A673 (cell line): ENCODE measurements at regions not wholly inside any gene's neighbourhood (a gene's known extent, or its start where the extent isn't known, plus 50 kb on each side); places are given as distances from the start of the nearest gene placed in this dataset.

Source experiments
- EZH2 ChIP-seq: fragments of 200-600 bp; sonication (generic); IDR thresholded peaks from 2 replicates; pipeline ENCODE4 v1.6.1; 2017; ENCODE audit warnings: borderline replicate concordance, low read depth, mild to moderate bottlenecking, mixed read lengths, antibody characterized with exemption, low read length; ENCODE audit not compliant: poor library complexity, severe bottlenecking
- TF ChIP-seq, protein P1 (sequence below): fragments of 300-800, 200-600 bp; sonication (generic); conservative IDR thresholded peaks from 2 replicates; pipeline ENCODE4 v1.5.1; 2017; ENCODE audit warnings: low read depth, mild to moderate bottlenecking, antibody characterized with exemption, low read length, moderate library complexity, mixed read lengths

- TF ChIP-seq, protein P1, sequence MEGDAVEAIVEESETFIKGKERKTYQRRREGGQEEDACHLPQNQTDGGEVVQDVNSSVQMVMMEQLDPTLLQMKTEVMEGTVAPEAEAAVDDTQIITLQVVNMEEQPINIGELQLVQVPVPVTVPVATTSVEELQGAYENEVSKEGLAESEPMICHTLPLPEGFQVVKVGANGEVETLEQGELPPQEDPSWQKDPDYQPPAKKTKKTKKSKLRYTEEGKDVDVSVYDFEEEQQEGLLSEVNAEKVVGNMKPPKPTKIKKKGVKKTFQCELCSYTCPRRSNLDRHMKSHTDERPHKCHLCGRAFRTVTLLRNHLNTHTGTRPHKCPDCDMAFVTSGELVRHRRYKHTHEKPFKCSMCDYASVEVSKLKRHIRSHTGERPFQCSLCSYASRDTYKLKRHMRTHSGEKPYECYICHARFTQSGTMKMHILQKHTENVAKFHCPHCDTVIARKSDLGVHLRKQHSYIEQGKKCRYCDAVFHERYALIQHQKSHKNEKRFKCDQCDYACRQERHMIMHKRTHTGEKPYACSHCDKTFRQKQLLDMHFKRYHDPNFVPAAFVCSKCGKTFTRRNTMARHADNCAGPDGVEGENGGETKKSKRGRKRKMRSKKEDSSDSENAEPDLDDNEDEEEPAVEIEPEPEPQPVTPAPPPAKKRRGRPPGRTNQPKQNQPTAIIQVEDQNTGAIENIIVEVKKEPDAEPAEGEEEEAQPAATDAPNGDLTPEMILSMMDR: no peak
- TF ChIP-seq EZH2: no peak
Observed at GRCh38 chr2:2904721-2905350, 472.8 kb downstream of the EIPR1 start.
